ENCODE measurements at regions not wholly inside any gene's neighbourhood (a gene's known extent, or its start where the extent isn't known, plus 50 kb on each side); places are given as distances from the start of the nearest gene placed in this dataset.

DNA sequence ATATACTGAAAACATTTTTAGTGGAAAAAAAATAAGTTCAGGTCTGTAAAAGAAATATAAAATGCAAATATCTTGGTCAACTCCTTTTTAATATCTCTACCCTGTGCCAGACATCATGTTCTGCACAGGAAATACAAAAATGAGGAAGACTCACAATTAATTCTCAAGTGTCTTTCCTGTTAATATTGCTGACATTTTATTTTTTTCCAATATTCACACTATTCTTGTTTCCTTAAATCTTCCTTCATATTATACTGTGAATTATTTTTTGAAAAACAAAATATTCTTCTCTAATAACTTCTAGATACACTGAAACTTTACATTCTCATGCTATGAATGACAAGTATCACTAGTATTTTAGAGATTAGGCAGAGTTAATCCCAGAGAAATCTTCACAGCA is 334.7 kb upstream of the FTMT start:
- ChIA-PET POLR2A (no interaction called here), CTCF (ENCODE audit: low intra/inter-chr PET ratio) (no interaction called here)
- no peak for TF ChIP-seq FOXM1 (IDR thresholded peaks at IDR 0.05; ENCODE audit: low read depth)
- no peak for TF ChIP-seq FOXM1 (CRISPR knock-in tag; IDR thresholded peaks at IDR 0.05; ENCODE audit: low read depth)
- peak; percentile 52 for TF ChIP-seq ZNF316 (IDR thresholded peaks at IDR 0.05)
- H4K20me1 ChIP-seq (replicated peaks; ENCODE audit: control insufficient read depth, insufficient read depth, low read length): no peaks in the 10 kb centered on the region
- H3K36me3 ChIP-seq (ENCODE audit: control insufficient read depth, insufficient read depth, low read length): no peaks in the 10 kb centered on the region
- no peak overlapping the region for H3K4me3 ChIP-seq
- no peak for ATAC-seq
- H3K27ac ChIP-seq (ENCODE audit: extremely low read depth, low read depth, low read length): no peak overlapping the region
- no peak for FAIRE-seq
- H3K4me1 ChIP-seq (replicated peaks in 1 of 2; ENCODE audit: control insufficient read depth in 2 of 2, insufficient read depth in 2 of 2, low read length in 2 of 2): no peaks in the 10 kb centered on the region
- no peak overlapping the region for H2AFZ ChIP-seq (ENCODE audit: low read depth, low read length)
- no peaks in the 10 kb centered on the region; the same call in 1 of the 2 replicates for H3K9me3 ChIP-seq (replicated peaks; ENCODE audit: control insufficient read depth, insufficient read depth, low read depth, low read length)
- no TSS peak for BruUV-seq (replicated peaks)
- in situ Hi-C loops (cut with MboI) (no loop called here), intact Hi-C loops (cut with micrococcal nuclease) (no loop called here)
- no peaks in the 10 kb centered on the region for H3K9me1 ChIP-seq (ENCODE audit: control insufficient read depth, insufficient read depth, low read length)
- no peak overlapping the region for H3K4me2 ChIP-seq (ENCODE audit: insufficient read depth, low read length)
- H3K27me3 ChIP-seq (ENCODE audit: control insufficient read depth in 2 of 2, insufficient read depth in 2 of 2, low read length in 2 of 2): no peaks in the 10 kb centered on the region
- DNase-seq (ENCODE audit: extremely low read depth in 1 of 4, low spot score in 3 of 4): no peak
- H3K9ac ChIP-seq (ENCODE audit: insufficient read depth in 1 of 2, low read depth in 2 of 2, low read length in 2 of 2): no peak overlapping the region
- H3K79me2 ChIP-seq (ENCODE audit: control insufficient read depth, insufficient read depth, low read length): no peaks in the 10 kb centered on the region

DNA sequence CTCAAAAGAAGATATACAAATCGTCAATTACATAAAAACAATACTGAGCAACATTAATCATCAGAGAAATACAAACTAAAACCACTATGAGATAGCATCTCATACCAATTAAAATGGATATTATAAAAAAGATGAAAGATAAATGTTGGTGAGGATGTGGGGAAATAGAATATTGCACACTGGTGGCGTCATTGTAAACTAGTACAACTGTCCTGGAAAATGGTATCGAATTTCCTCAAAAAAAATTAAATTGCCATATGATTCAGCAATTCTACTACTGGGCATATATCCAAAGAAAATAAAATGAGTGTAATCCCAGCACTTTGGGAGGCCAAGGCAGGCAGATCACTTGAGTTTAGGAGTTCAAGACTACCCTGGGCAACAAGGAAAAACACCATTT is 326.0 kb upstream of the FTMT start:
- intact Hi-C loops (cut with micrococcal nuclease): no loop called here
- FAIRE-seq: no peak
- no TSS peak for BruUV-seq (replicated peaks)
- in situ Hi-C loops (cut with MboI): no loop called here
- Histone ChIP-seq H3K9ac (ENCODE audit: insufficient read depth in 1 of 2, low read depth in 2 of 2, low read length in 2 of 2) (no peak overlapping the region), H3K27me3 (ENCODE audit: control insufficient read depth in 2 of 2, insufficient read depth in 2 of 2, low read length in 2 of 2) (no peaks in the 10 kb centered on the region), H4K20me1 (replicated peaks; ENCODE audit: control insufficient read depth, insufficient read depth, low read length) (no peaks in the 10 kb centered on the region), H3K79me2 (ENCODE audit: control insufficient read depth, insufficient read depth, low read length) (no peaks in the 10 kb centered on the region), H3K4me1 (replicated peaks in 1 of 2; ENCODE audit: control insufficient read depth in 2 of 2, insufficient read depth in 2 of 2, low read length in 2 of 2) (no peaks in the 10 kb centered on the region), H3K4me3 (no peak overlapping the region), H2AFZ (ENCODE audit: low read depth, low read length) (no peak overlapping the region), H3K9me3 (replicated peaks; ENCODE audit: control insufficient read depth, insufficient read depth, low read depth, low read length) (0 out of 2 replicates have a peak, but pooled peaks cover 1% of the 10 kb centered on the region), H3K36me3 (ENCODE audit: control insufficient read depth, insufficient read depth, low read length) (no peaks in the 10 kb centered on the region), H3K9me1 (ENCODE audit: control insufficient read depth, insufficient read depth, low read length) (no peaks in the 10 kb centered on the region), H3K4me2 (ENCODE audit: insufficient read depth, low read length) (no peak overlapping the region), H3K27ac (ENCODE audit: extremely low read depth, low read depth, low read length) (no peak overlapping the region)
- no peak for DNase-seq (ENCODE audit: extremely low read depth in 1 of 4, low spot score in 3 of 4)
- WGBS (ENCODE audit: insufficient coverage, low coverage, missing lambda C conversion rate): 0% methylated on average over 3 of the region's 3 CpGs
- no peak for TF ChIP-seq LEF1 (IDR thresholded peaks at IDR 0.05)
- no peak for TF ChIP-seq E2F3 (CRISPR knock-in tag; IDR thresholded peaks at IDR 0.05)
- no peak for TF ChIP-seq ZNF561 (CRISPR knock-in tag; conservative IDR thresholded peaks at IDR 0.05)
- TF ChIP-seq MTA1 (IDR thresholded peaks at IDR 0.05; ENCODE audit: borderline replicate concordance): no peak
- no peak for TF ChIP-seq CREB3 (tag; conservative IDR thresholded peaks at IDR 0.05; ENCODE audit: low read depth)
- TF ChIP-seq CXXC5 (CRISPR knock-in tag; IDR thresholded peaks at IDR 0.05): no peak
- TF ChIP-seq EZH2 (IDR thresholded peaks at IDR 0.05; ENCODE audit: borderline replicate concordance, low read depth, low read length): no peak
- no peak for TF ChIP-seq SRF (CRISPR knock-in tag; IDR thresholded peaks at IDR 0.05)
- TF ChIP-seq MTA2 (IDR thresholded peaks at IDR 0.05; ENCODE audit: low read depth): no peak
- no peak for TF ChIP-seq ZNF57 (CRISPR knock-in tag; IDR thresholded peaks at IDR 0.05)
- TF ChIP-seq MYNN (IDR thresholded peaks at IDR 0.05): no peak
- no peak for TF ChIP-seq MYNN (CRISPR knock-in tag; IDR thresholded peaks at IDR 0.05)
- TF ChIP-seq DDX20 (tag; IDR thresholded peaks at IDR 0.05; ENCODE audit: low read depth): no peak
- TF ChIP-seq TCF7L2 (IDR thresholded peaks at IDR 0.05; ENCODE audit: low read depth, low read length): no peak
- TF ChIP-seq TEAD2 (tag; IDR thresholded peaks at IDR 0.05): no peak
- no peak for TF ChIP-seq TEAD1 (CRISPR knock-in tag; IDR thresholded peaks at IDR 0.05)
- ChIA-PET CTCF (ENCODE audit: low intra/inter-chr PET ratio) (no interaction called here), POLR2A (no interaction called here)
- ATAC-seq: no peak

All from K562 (cell line).